HL-60 (cell line): ENCODE measurements at regions not wholly inside any gene's neighbourhood (a gene's known extent, or its start where the extent isn't known, plus 50 kb on each side); places are given as distances from the start of the nearest gene placed in this dataset.

Experiments used
- DNase-seq, 2 experiments: peaks; one replicate each; pipeline ENCODE4 v3.0.0-alpha.2; 2010 to 2020; ENCODE audit warnings: low read depth in 1 of 2, low spot score in 1 of 2
- H3K27ac ChIP-seq: fragments of 250-450 bp; sonication (Bioruptor Pico); replicated peaks from 2 replicates; pipeline ENCODE4 v1.5.1; 2020; ENCODE audit warnings: mild to moderate bottlenecking, moderate library complexity
- H3K27me3 ChIP-seq: fragments of 250-450 bp; sonication (Bioruptor Pico); 2 replicates; pipeline ENCODE4 v1.5.1; 2021; ENCODE audit warnings: mild to moderate bottlenecking, moderate library complexity; ENCODE audit not compliant: insufficient read depth, poor library complexity, severe bottlenecking
- H3K4me3 ChIP-seq: replicated peaks from 2 replicates; pipeline ENCODE4 v1.5.1; 2011; ENCODE audit warnings: mild to moderate bottlenecking, control low read depth, low read length; ENCODE audit not compliant: insufficient read depth
- CTCF ChIP-seq: IDR thresholded peaks from one replicate; pipeline ENCODE4 v1.5.1; 2011; ENCODE audit warnings: low read length, control low read depth, inconsistent platforms; ENCODE audit not compliant: insufficient read depth
- GABPA ChIP-seq: IDR thresholded peaks from 2 replicates; pipeline ENCODE4 v1.6.1; 2012; ENCODE audit warnings: low read depth
- POLR2AphosphoS5 ChIP-seq: IDR thresholded peaks from 2 replicates; pipeline ENCODE4 v1.6.1; 2012; ENCODE audit warnings: low read depth
- REST ChIP-seq: IDR thresholded peaks from 2 replicates; pipeline ENCODE4 v1.6.1; 2012; ENCODE audit warnings: low read depth; ENCODE audit not compliant: insufficient replicate concordance
- SPI1 ChIP-seq: IDR thresholded peaks from 2 replicates; pipeline ENCODE4 v1.6.1; 2012; ENCODE audit warnings: low read depth, mild to moderate bottlenecking, borderline replicate concordance

GRCh38 chr3:26838026-26838425, 215.5 kb downstream of the LRRC3B start:
- Histone ChIP-seq H3K4me3 (no peak overlapping the region), H3K27ac (no peak overlapping the region), H3K27me3 (no peaks in the 10 kb centered on the region)
- DNase-seq = no peak
- TF ChIP-seq GABPA (no peak), REST (no peak), POLR2AphosphoS5 (no peak), CTCF (no peak), SPI1 (no peak)

GRCh38 chr3:26839001-26839400, 216.4 kb downstream of the LRRC3B start:
- Histone ChIP-seq H3K27ac (no peak overlapping the region), H3K27me3 (no peaks in the 10 kb centered on the region), H3K4me3 (no peak overlapping the region)
- no peak for DNase-seq
- TF ChIP-seq SPI1 = no peak
- no peak for TF ChIP-seq POLR2AphosphoS5
- TF ChIP-seq REST = no peak
- TF ChIP-seq CTCF = no peak
- TF ChIP-seq GABPA = no peak

- Histone ChIP-seq H3K4me3 (no peak overlapping the region), H3K27ac (no peak overlapping the region), H3K27me3 (no peaks in the 10 kb centered on the region)
- TF ChIP-seq GABPA (no peak), REST (no peak), SPI1 (no peak), CTCF (no peak), POLR2AphosphoS5 (no peak)
- DNase-seq = no peak
Observed at GRCh38 chr3:26840272-26840870, 217.8 kb downstream of the LRRC3B start.
